ENCODE measurements at regions not wholly inside any gene's neighbourhood (a gene's known extent, or its start where the extent isn't known, plus 50 kb on each side); places are given as distances from the start of the nearest gene placed in this dataset.

- in situ Hi-C loops (cut with MboI; ENCODE audit: low sequenced_read_pairs) = no loop called here
Observed at GRCh38 chr14:98542316-98542715, 729.7 kb downstream of the BCL11B start.

- in situ Hi-C loops (cut with MboI; ENCODE audit: low sequenced_read_pairs) = no loop called here
Observed at GRCh38 chr14:98543074-98543473, 728.9 kb downstream of the BCL11B start.

GRCh38 chr14:98544174-98544573 lies 727.8 kb downstream of the BCL11B start:
- in situ Hi-C loops (cut with MboI; ENCODE audit: low sequenced_read_pairs) = no loop called here

GRCh38 chr14:98545181-98545580 lies 726.8 kb downstream of the BCL11B start:
- in situ Hi-C loops (cut with MboI; ENCODE audit: low sequenced_read_pairs) = no loop called here

- in situ Hi-C loops (cut with MboI; ENCODE audit: low sequenced_read_pairs) = no loop called here
Observed at GRCh38 chr14:98548071-98548686, 723.8 kb downstream of the BCL11B start.

- in situ Hi-C loops (cut with MboI; ENCODE audit: low sequenced_read_pairs) = no loop called here
Observed at GRCh38 chr14:98551028-98551427, 721.0 kb downstream of the BCL11B start.

GRCh38 chr14:98555440-98555839 lies 716.6 kb downstream of the BCL11B start:
- in situ Hi-C loops (cut with MboI; ENCODE audit: low sequenced_read_pairs) = no loop called here

- in situ Hi-C loops (cut with MboI; ENCODE audit: low sequenced_read_pairs) = no loop called here
Observed at GRCh38 chr14:98564006-98564405, 708.0 kb downstream of the BCL11B start.

- in situ Hi-C loops (cut with MboI; ENCODE audit: low sequenced_read_pairs) = no loop called here
Observed at GRCh38 chr14:98564541-98564940, 707.5 kb downstream of the BCL11B start.

GRCh38 chr14:98571104-98571503 lies 700.9 kb downstream of the BCL11B start:
- in situ Hi-C loops (cut with MboI; ENCODE audit: low sequenced_read_pairs) = no loop called here

- in situ Hi-C loops (cut with MboI; ENCODE audit: low sequenced_read_pairs) = no loop called here
Observed at GRCh38 chr14:98573082-98573481, 698.9 kb downstream of the BCL11B start.

- in situ Hi-C loops (cut with MboI; ENCODE audit: low sequenced_read_pairs) = no loop called here
Observed at GRCh38 chr14:98576463-98576862, 695.5 kb downstream of the BCL11B start.

GRCh38 chr14:98578204-98578603 lies 693.8 kb downstream of the BCL11B start:
- in situ Hi-C loops (cut with MboI; ENCODE audit: low sequenced_read_pairs) = no loop called here

GRCh38 chr14:98579140-98579539 lies 692.9 kb downstream of the BCL11B start:
- in situ Hi-C loops (cut with MboI; ENCODE audit: low sequenced_read_pairs) = no loop called here

- in situ Hi-C loops (cut with MboI; ENCODE audit: low sequenced_read_pairs) = no loop called here
Observed at GRCh38 chr14:98580131-98580678, 691.8 kb downstream of the BCL11B start.

- in situ Hi-C loops (cut with MboI; ENCODE audit: low sequenced_read_pairs) = no loop called here
Observed at GRCh38 chr14:98582276-98582675, 689.7 kb downstream of the BCL11B start.

GRCh38 chr14:98591161-98591560 lies 680.8 kb downstream of the BCL11B start:
- in situ Hi-C loops (cut with MboI; ENCODE audit: low sequenced_read_pairs) = no loop called here

- in situ Hi-C loops (cut with MboI; ENCODE audit: low sequenced_read_pairs) = no loop called here
Observed at GRCh38 chr14:98592611-98593170, 679.3 kb downstream of the BCL11B start.

GRCh38 chr14:98593361-98593761 lies 678.6 kb downstream of the BCL11B start:
- in situ Hi-C loops (cut with MboI; ENCODE audit: low sequenced_read_pairs) = no loop called here

- in situ Hi-C loops (cut with MboI; ENCODE audit: low sequenced_read_pairs) = no loop called here
Observed at GRCh38 chr14:98594156-98594555, 677.8 kb downstream of the BCL11B start.

- in situ Hi-C loops (cut with MboI; ENCODE audit: low sequenced_read_pairs) = no loop called here
Observed at GRCh38 chr14:98598576-98598975, 673.4 kb downstream of the BCL11B start.

GRCh38 chr14:98599082-98599481 lies 672.9 kb downstream of the BCL11B start:
- in situ Hi-C loops (cut with MboI; ENCODE audit: low sequenced_read_pairs) = no loop called here

- in situ Hi-C loops (cut with MboI; ENCODE audit: low sequenced_read_pairs) = no loop called here
Observed at GRCh38 chr14:98602983-98603382, 669.0 kb downstream of the BCL11B start.

Measured in HL-60/S4 (cell line).